Brain microvascular endothelial cell (primary cell): ENCODE measurements at regions not wholly inside any gene's neighbourhood (a gene's known extent, or its start where the extent isn't known, plus 50 kb on each side); places are given as distances from the start of the nearest gene placed in this dataset.

Experiments
- DNase-seq: peaks from one replicate; pipeline ENCODE4 v3.0.0-alpha.2; 2020
- H3K27ac ChIP-seq: fragments of 250-450 bp; sonication (Bioruptor Pico); 2 replicates; pipeline ENCODE4 v1.5.1; 2020; ENCODE audit warnings: mild to moderate bottlenecking, moderate library complexity
- H3K27me3 ChIP-seq: fragments of 250-450 bp; sonication (Bioruptor Pico); replicated peaks from 2 replicates; pipeline ENCODE4 v1.5.1; 2020; ENCODE audit warnings: mild to moderate bottlenecking
- H3K36me3 ChIP-seq: fragments of 250-450 bp; sonication (Bioruptor Pico); replicated peaks from 2 replicates; pipeline ENCODE4 v1.5.1; 2020; ENCODE audit warnings: mild to moderate bottlenecking
- H3K4me3 ChIP-seq: 2 replicates; pipeline ENCODE4 v1.5.1; 2011; ENCODE audit warnings: low read depth, mild to moderate bottlenecking, control low read depth, low read length, moderate library complexity
- CTCF ChIP-seq: IDR thresholded peaks from 2 replicates; pipeline ENCODE4 v1.5.1; 2011; ENCODE audit warnings: low read depth, mild to moderate bottlenecking, moderate library complexity, low read length, control low read depth, inconsistent platforms; ENCODE audit errors: missing control alignments
- in situ Hi-C: cut with HindIII; loops from 2 replicates; pipeline ENCODE4 v1.10.0; 2017; ENCODE audit warnings: low sequenced_read_pairs, low pct_ligation_motif_present

GRCh38 chr11:36777311-36777710 is 179.3 kb upstream of the RAG2 start:
- in situ Hi-C loops = no loop called here
- TF ChIP-seq CTCF = no peak
- Histone ChIP-seq H3K27me3 (no peaks in the 10 kb centered on the region), H3K4me3 (no peak overlapping the region), H3K36me3 (no peaks in the 10 kb centered on the region), H3K27ac (no peak overlapping the region)
- DNase-seq = no peak

- H3K4me3 ChIP-seq = no peak overlapping the region
- H3K27ac ChIP-seq = no peak overlapping the region
- in situ Hi-C loops = no loop called here
- TF ChIP-seq CTCF = no peak
- no peaks in the 10 kb centered on the region for H3K36me3 ChIP-seq
- no peak for DNase-seq
- no peaks in the 10 kb centered on the region for H3K27me3 ChIP-seq
These were observed 177.7 kb upstream of the RAG2 start for GRCh38 chr11:36775756-36776155.

GRCh38 chr11:36775130-36775529 is 177.1 kb upstream of the RAG2 start:
- no peak overlapping the region for H3K27ac ChIP-seq
- in situ Hi-C loops = no loop called here
- H3K4me3 ChIP-seq = no peak overlapping the region
- no peak for TF ChIP-seq CTCF
- H3K27me3 ChIP-seq = no peaks in the 10 kb centered on the region
- no peak for DNase-seq
- H3K36me3 ChIP-seq = no peaks in the 10 kb centered on the region

- in situ Hi-C loops = no loop called here
- DNase-seq = no peak
- Histone ChIP-seq H3K27ac (no peak overlapping the region), H3K36me3 (no peaks in the 10 kb centered on the region), H3K27me3 (no peaks in the 10 kb centered on the region), H3K4me3 (no peak overlapping the region)
- TF ChIP-seq CTCF = no peak
These were observed 176.6 kb upstream of the RAG2 start for GRCh38 chr11:36774603-36775002.

GRCh38 chr11:36763187-36763586 is 165.2 kb upstream of the RAG2 start:
- no peak for DNase-seq
- Histone ChIP-seq H3K36me3 (no peaks in the 10 kb centered on the region), H3K27me3 (no peaks in the 10 kb centered on the region), H3K27ac (no peak overlapping the region), H3K4me3 (no peak overlapping the region)
- in situ Hi-C loops = no loop called here
- TF ChIP-seq CTCF = no peak

GRCh38 chr11:36757075-36757474 is 159.0 kb upstream of the RAG2 start:
- Histone ChIP-seq H3K27me3 (no peaks in the 10 kb centered on the region), H3K4me3 (no peak overlapping the region), H3K36me3 (no peaks in the 10 kb centered on the region), H3K27ac (no peak overlapping the region)
- no peak for TF ChIP-seq CTCF
- in situ Hi-C loops = no loop called here
- DNase-seq = no peak
